ENCODE measurements at regions not wholly inside any gene's neighbourhood (a gene's known extent, or its start where the extent isn't known, plus 50 kb on each side); places are given as distances from the start of the nearest gene placed in this dataset.

DNA sequence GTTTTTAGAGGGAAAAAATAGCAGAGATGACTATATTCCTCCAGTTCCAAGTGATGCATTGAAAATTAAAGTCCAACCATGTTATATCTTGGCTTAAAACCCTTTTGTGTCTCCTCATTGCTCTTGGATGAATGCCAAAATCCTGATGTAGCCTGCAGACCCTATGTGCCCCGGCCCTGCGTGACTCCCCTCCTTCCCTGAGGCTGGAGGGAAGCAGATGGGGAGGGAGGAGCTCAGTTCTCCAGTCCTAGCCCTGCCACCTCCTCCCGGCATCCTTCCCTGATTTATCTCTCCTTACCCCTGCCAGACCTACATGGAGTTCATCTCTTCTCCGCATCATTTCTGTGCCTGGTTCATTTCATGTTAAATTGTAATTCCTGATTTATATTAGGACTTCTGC, 397.4 kb downstream of the PTPRU start:
- TF ChIP-seq, protein P1, sequence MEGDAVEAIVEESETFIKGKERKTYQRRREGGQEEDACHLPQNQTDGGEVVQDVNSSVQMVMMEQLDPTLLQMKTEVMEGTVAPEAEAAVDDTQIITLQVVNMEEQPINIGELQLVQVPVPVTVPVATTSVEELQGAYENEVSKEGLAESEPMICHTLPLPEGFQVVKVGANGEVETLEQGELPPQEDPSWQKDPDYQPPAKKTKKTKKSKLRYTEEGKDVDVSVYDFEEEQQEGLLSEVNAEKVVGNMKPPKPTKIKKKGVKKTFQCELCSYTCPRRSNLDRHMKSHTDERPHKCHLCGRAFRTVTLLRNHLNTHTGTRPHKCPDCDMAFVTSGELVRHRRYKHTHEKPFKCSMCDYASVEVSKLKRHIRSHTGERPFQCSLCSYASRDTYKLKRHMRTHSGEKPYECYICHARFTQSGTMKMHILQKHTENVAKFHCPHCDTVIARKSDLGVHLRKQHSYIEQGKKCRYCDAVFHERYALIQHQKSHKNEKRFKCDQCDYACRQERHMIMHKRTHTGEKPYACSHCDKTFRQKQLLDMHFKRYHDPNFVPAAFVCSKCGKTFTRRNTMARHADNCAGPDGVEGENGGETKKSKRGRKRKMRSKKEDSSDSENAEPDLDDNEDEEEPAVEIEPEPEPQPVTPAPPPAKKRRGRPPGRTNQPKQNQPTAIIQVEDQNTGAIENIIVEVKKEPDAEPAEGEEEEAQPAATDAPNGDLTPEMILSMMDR (IDR thresholded peaks at IDR 0.05) = no peak
- TF ChIP-seq POLR2A (IDR thresholded peaks at IDR 0.05; ENCODE audit: low read depth) = no peak

Data from esophagus muscularis mucosa (tissue), 3 donors.